ENCODE measurements at regions not wholly inside any gene's neighbourhood (a gene's known extent, or its start where the extent isn't known, plus 50 kb on each side); places are given as distances from the start of the nearest gene placed in this dataset.
"Not testable (repeated sequence)": the region's sequence is repeated elsewhere in the genome, so short reads cannot be mapped to it uniquely, and the experiment has no call there.

GRCh38 chr3:162721736-162722135 is 1225.1 kb downstream of the OTOL1 start:
- Histone ChIP-seq H3K4me1 (ENCODE audit: insufficient read depth, low read length) (peaks cover 44% of the 10 kb centered on the region), H3K4me3 (ENCODE audit: low read length) (no peak overlapping the region), H3K9me3 (ENCODE audit: insufficient read depth, low read depth, low read length) (no peaks in the 10 kb centered on the region), H3K27me3 (ENCODE audit: insufficient read depth, low read length) (no peaks in the 10 kb centered on the region), H3K36me3 (ENCODE audit: insufficient read depth, low read length) (no peaks in the 10 kb centered on the region), H3K27ac (ENCODE audit: low read depth, low read length) (peak overlapping the region; percentile 86), H3K9ac (ENCODE audit: low read depth, low read length) (peak overlapping the region; percentile 23; the same call in 1 of the 2 replicates)
- 17% methylated on average over 1 of the region's 1 CpG for WGBS

- Histone ChIP-seq H3K9ac (ENCODE audit: low read depth, low read length) (peak overlapping the region; percentile 23; the same call in 1 of the 2 replicates), H3K4me1 (ENCODE audit: insufficient read depth, low read length) (peaks cover 44% of the 10 kb centered on the region), H3K9me3 (ENCODE audit: insufficient read depth, low read depth, low read length) (no peaks in the 10 kb centered on the region), H3K4me3 (ENCODE audit: low read length) (no peak overlapping the region), H3K36me3 (ENCODE audit: insufficient read depth, low read length) (no peaks in the 10 kb centered on the region), H3K27me3 (ENCODE audit: insufficient read depth, low read length) (no peaks in the 10 kb centered on the region), H3K27ac (ENCODE audit: low read depth, low read length) (peak overlapping the region; percentile 86)
These were observed 1225.7 kb downstream of the OTOL1 start for GRCh38 chr3:162722337-162722736.

DNA sequence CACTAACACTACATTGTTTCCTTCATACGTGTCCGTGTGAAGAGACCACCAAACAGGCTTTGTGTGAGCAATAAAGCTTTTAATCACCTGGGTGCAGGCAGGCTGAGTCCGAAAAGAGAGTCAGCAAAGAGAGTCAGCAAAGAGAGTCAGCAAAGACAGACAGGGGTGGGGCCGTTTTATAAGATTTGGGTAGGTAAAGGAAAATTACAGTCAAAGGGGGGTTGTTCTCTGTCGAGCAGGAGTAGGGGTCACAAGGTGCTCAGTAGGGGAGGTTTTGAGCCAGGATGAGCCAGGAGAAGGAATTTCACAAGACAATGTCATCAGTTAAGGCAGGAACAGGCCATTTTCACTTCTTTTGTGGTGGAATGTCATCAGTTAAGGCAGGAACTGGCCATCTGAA is 1226.2 kb downstream of the OTOL1 start:
- not testable (repeated sequence) for H3K36me3 ChIP-seq (ENCODE audit: insufficient read depth, low read length); H3K27me3 ChIP-seq (ENCODE audit: insufficient read depth, low read length); H3K4me3 ChIP-seq (ENCODE audit: low read length); H3K9me3 ChIP-seq (ENCODE audit: insufficient read depth, low read depth, low read length)
- Histone ChIP-seq H3K4me1 (ENCODE audit: insufficient read depth, low read length) (peaks cover 44% of the 10 kb centered on the region), H3K27ac (ENCODE audit: low read depth, low read length) (peak overlapping the region; percentile 86; the same call in 1 of the 2 replicates), H3K9ac (ENCODE audit: low read depth, low read length) (peak overlapping the region; percentile 23; the same call in 1 of the 2 replicates)
- WGBS, result 17% methylated on average over 5 of the region's 5 CpGs

DNA sequence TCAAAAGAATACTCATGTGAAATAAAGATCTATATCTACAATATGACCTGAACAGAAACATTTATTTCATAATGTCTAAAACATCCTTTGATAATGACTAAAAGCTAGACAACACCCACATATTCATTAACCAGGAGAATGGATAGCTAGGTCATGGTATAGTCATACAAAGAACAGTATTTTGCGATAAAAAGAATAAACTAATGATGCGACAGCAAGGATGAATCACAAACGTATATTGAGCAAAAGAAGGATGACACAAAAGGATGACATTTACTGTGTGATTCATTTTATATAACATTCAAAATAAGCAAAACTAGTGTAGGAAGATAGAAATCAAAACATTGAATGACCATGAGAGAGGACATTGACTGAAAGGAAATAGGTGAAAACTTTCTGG is 1233.1 kb downstream of the OTOL1 start:
- no peak overlapping the region for H3K9ac ChIP-seq (ENCODE audit: low read depth, low read length)
- no peaks in the 10 kb centered on the region for H3K36me3 ChIP-seq (ENCODE audit: insufficient read depth, low read length)
- WGBS, result 100% methylated on average over 3 of the region's 3 CpGs
- no peaks in the 10 kb centered on the region for H3K27me3 ChIP-seq (ENCODE audit: insufficient read depth, low read length)
- H3K4me3 ChIP-seq (ENCODE audit: low read length), result no peak overlapping the region
- no peak overlapping the region for H3K27ac ChIP-seq (ENCODE audit: low read depth, low read length)
- no peaks in the 10 kb centered on the region for H3K9me3 ChIP-seq (ENCODE audit: insufficient read depth, low read depth, low read length)
- no peaks in the 10 kb centered on the region for H3K4me1 ChIP-seq (ENCODE audit: insufficient read depth, low read length)

- H3K27ac ChIP-seq (ENCODE audit: low read depth, low read length), result not testable (repeated sequence)
These were observed 1235.4 kb downstream of the OTOL1 start for GRCh38 chr3:162731961-162732360.

GRCh38 chr3:162738784-162739183 is 1242.2 kb downstream of the OTOL1 start:
- Histone ChIP-seq H3K4me3 (ENCODE audit: low read length) (no peak overlapping the region), H3K9me3 (ENCODE audit: insufficient read depth, low read depth, low read length) (no peaks in the 10 kb centered on the region), H3K4me1 (ENCODE audit: insufficient read depth, low read length) (peaks cover 32% of the 10 kb centered on the region), H3K36me3 (ENCODE audit: insufficient read depth, low read length) (no peaks in the 10 kb centered on the region), H3K9ac (ENCODE audit: low read depth, low read length) (no peak overlapping the region), H3K27ac (ENCODE audit: low read depth, low read length) (0 out of 2 replicates have a peak overlapping the region, but pooled peaks have one; percentile 46), H3K27me3 (ENCODE audit: insufficient read depth, low read length) (no peaks in the 10 kb centered on the region)
- WGBS, result no CpG with 5 or more reads among the region's 1 CpG

More at GRCh38 chr3:162731961-162732360, 1235.4 kb downstream of the OTOL1 start:
- H3K36me3 ChIP-seq (ENCODE audit: insufficient read depth, low read length); H3K9ac ChIP-seq (ENCODE audit: low read depth, low read length); H3K9me3 ChIP-seq (ENCODE audit: insufficient read depth, low read depth, low read length); H3K4me1 ChIP-seq (ENCODE audit: insufficient read depth, low read length); H3K27me3 ChIP-seq (ENCODE audit: insufficient read depth, low read length); H3K4me3 ChIP-seq (ENCODE audit: low read length): not testable (repeated sequence)
- 93% methylated on average over 5 of the region's 5 CpGs for WGBS

DNA sequence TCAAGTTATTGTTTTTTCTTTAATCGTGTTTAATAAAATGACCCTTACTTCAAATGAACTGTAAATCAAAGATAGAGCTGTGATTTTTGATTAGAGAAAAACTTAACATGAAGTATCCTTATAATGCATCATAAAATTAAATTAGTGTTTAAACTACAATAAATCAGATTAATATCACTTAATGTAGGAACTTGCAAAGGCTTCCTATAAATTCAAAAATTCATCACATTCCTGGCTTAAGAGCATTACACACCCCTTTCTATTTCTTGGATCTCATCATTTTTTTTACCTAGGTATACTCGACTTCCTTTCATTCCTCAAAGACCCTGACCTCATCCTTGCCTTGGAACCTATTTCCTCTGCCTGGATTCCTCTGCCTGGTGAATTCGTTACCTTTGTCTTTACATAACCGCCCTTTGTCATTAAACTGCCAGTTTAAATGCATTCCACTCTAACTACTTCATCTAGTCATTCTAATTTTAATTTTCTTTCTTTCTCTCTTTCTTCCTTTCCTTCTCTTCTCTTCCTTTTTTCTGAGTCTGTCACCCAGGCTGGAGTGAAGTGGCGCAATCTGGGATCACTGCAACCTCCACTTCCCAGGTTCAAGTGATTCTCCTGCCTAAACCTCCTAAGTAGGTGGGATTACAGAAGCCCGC is 1244.5 kb downstream of the OTOL1 start:
- Histone ChIP-seq H3K9ac (ENCODE audit: low read depth, low read length) (peak overlapping the region; percentile 44), H3K4me1 (ENCODE audit: insufficient read depth, low read length) (peaks cover 31% of the 10 kb centered on the region), H3K27me3 (ENCODE audit: insufficient read depth, low read length) (no peaks in the 10 kb centered on the region), H3K27ac (ENCODE audit: low read depth, low read length) (peak overlapping the region; percentile 96), H3K9me3 (ENCODE audit: insufficient read depth, low read depth, low read length) (peaks cover 2% of the 10 kb centered on the region; the same call in 1 of the 2 replicates), H3K36me3 (ENCODE audit: insufficient read depth, low read length) (no peaks in the 10 kb centered on the region), H3K4me3 (ENCODE audit: low read length) (no peak overlapping the region)
- WGBS, result 58% methylated on average over 4 of the region's 6 CpGs

DNA sequence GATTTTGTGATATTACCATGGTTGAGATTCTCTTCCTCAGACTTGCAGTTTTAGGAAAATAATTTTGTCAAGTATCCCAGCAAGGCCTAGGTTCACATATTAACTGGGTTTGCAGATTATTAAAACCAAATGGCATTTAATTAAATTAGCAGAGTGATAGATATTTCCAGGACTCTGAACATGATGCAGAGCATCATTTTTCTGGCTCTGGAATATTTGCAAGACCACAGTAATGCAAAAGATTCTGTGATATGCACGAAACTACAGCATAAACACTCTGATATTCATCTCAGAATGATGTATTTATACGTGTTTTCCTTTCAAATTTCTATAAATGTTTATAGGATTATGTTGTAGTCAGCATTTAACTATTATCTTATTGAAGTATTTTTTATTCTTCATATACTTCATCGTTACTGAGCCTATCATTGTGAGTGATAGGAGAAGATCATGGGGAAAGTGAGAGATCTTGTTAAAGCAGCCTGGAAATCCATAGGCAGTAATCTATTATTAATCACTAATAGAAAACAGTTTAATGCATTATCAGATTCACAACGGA is 1245.6 kb downstream of the OTOL1 start:
- Histone ChIP-seq H3K9ac (ENCODE audit: low read depth, low read length) (peak overlapping the region; percentile 44; the same call in 1 of the 2 replicates), H3K27me3 (ENCODE audit: insufficient read depth, low read length) (no peaks in the 10 kb centered on the region), H3K36me3 (ENCODE audit: insufficient read depth, low read length) (no peaks in the 10 kb centered on the region), H3K9me3 (ENCODE audit: insufficient read depth, low read depth, low read length) (peaks cover 9% of the 10 kb centered on the region; the same call in 1 of the 2 replicates), H3K27ac (ENCODE audit: low read depth, low read length) (peak overlapping the region; percentile 96), H3K4me3 (ENCODE audit: low read length) (no peak overlapping the region), H3K4me1 (ENCODE audit: insufficient read depth, low read length) (peaks cover 22% of the 10 kb centered on the region)
- WGBS, result 90% methylated on average over 1 of the region's 4 CpGs

- Histone ChIP-seq H3K27ac (ENCODE audit: low read depth, low read length) (no peak overlapping the region), H3K36me3 (ENCODE audit: insufficient read depth, low read length) (no peaks in the 10 kb centered on the region), H3K4me3 (ENCODE audit: low read length) (no peak overlapping the region)
These were observed 1246.5 kb downstream of the OTOL1 start for GRCh38 chr3:162743091-162743490.

GRCh38 chr3:162760789-162761188 is 1264.2 kb downstream of the OTOL1 start:
- Histone ChIP-seq H3K27me3 (ENCODE audit: insufficient read depth, low read length) (no peaks in the 10 kb centered on the region), H3K27ac (ENCODE audit: low read depth, low read length) (no peak overlapping the region), H3K4me3 (ENCODE audit: low read length) (no peak overlapping the region), H3K36me3 (ENCODE audit: insufficient read depth, low read length) (no peaks in the 10 kb centered on the region), H3K4me1 (ENCODE audit: insufficient read depth, low read length) (no peaks in the 10 kb centered on the region), H3K9me3 (ENCODE audit: insufficient read depth, low read depth, low read length) (peaks cover 8% of the 10 kb centered on the region), H3K9ac (ENCODE audit: low read depth, low read length) (no peak overlapping the region)
- 88% methylated on average over 2 of the region's 2 CpGs for whole genome bisulfite sequencing

More at GRCh38 chr3:162743091-162743490, 1246.5 kb downstream of the OTOL1 start:
- H3K9ac ChIP-seq (ENCODE audit: low read depth, low read length), result no peak overlapping the region
- peaks cover 22% of the 10 kb centered on the region for H3K4me1 ChIP-seq (ENCODE audit: insufficient read depth, low read length)
- no peaks in the 10 kb centered on the region for H3K27me3 ChIP-seq (ENCODE audit: insufficient read depth, low read length)
- H3K9me3 ChIP-seq (ENCODE audit: insufficient read depth, low read depth, low read length), result peaks cover 16% of the 10 kb centered on the region; the same call in 1 of the 2 replicates

- no peaks in the 10 kb centered on the region for H3K27me3 ChIP-seq (ENCODE audit: insufficient read depth, low read length)
- no peak overlapping the region for H3K27ac ChIP-seq (ENCODE audit: low read depth, low read length)
- no peak overlapping the region for H3K9ac ChIP-seq (ENCODE audit: low read depth, low read length)
- peaks cover 21% of the 10 kb centered on the region for H3K9me3 ChIP-seq (ENCODE audit: insufficient read depth, low read depth, low read length)
- no peaks in the 10 kb centered on the region for H3K4me1 ChIP-seq (ENCODE audit: insufficient read depth, low read length)
- H3K4me3 ChIP-seq (ENCODE audit: low read length), result no peak overlapping the region
- 82% methylated on average over 3 of the region's 4 CpGs for WGBS
- no peaks in the 10 kb centered on the region for H3K36me3 ChIP-seq (ENCODE audit: insufficient read depth, low read length)
These were observed 1267.6 kb downstream of the OTOL1 start for GRCh38 chr3:162764051-162764807.

Measured in HUES64 (cell line).